Smooth muscle cell (in vitro differentiated cells): ENCODE measurements at regions not wholly inside any gene's neighbourhood (a gene's known extent, or its start where the extent isn't known, plus 50 kb on each side); places are given as distances from the start of the nearest gene placed in this dataset.

Source experiments
- DNase-seq: peaks from one replicate; lab custom pipeline; 2025; ENCODE audit not compliant: unreplicated experiment; lab: John Stamatoyannopoulos, UW
- H2AFZ ChIP-seq: fragments of 200-600 bp; sonication (generic); 2 replicates; pipeline ENCODE4 v1.6.0; 2016; ENCODE audit warnings: antibody characterized with exemption, low read depth, mild to moderate bottlenecking
- H3F3A ChIP-seq: fragments of 200-600 bp; sonication (generic); 2 replicates; pipeline ENCODE4 v1.6.0; 2017; ENCODE audit warnings: antibody characterized with exemption, low read depth
- H3K27ac ChIP-seq: fragments of 200-600 bp; sonication (generic); 2 replicates; pipeline ENCODE4 v1.5.1; 2016; ENCODE audit warnings: low read depth, mild to moderate bottlenecking
- H3K27me3 ChIP-seq: fragments of 200-600 bp; sonication (generic); 2 replicates; pipeline ENCODE4 v1.6.1; 2016; ENCODE audit warnings: low read depth, mild to moderate bottlenecking
- H3K36me3 ChIP-seq: fragments of 200-600 bp; sonication (generic); 2 replicates; pipeline ENCODE4 v1.5.1; 2016; ENCODE audit warnings: low read depth
- H3K4me1 ChIP-seq: fragments of 200-600 bp; sonication (generic); 2 replicates; pipeline ENCODE4 v1.5.1; 2016; ENCODE audit warnings: low read depth
- H3K4me2 ChIP-seq: fragments of 200-600 bp; sonication (generic); 2 replicates; pipeline ENCODE4 v1.6.0; 2016; ENCODE audit warnings: mild to moderate bottlenecking
- H3K4me3 ChIP-seq: fragments of 200-600 bp; sonication (generic); 2 replicates; pipeline ENCODE4 v1.5.1; 2016; ENCODE audit warnings: mild to moderate bottlenecking
- H3K79me2 ChIP-seq: fragments of 200-600 bp; sonication (generic); 2 replicates; pipeline ENCODE4 v1.6.0; 2016; ENCODE audit warnings: low read depth, mild to moderate bottlenecking
- H3K9ac ChIP-seq: fragments of 200-600 bp; sonication (generic); 2 replicates; pipeline ENCODE4 v1.6.0; 2016; ENCODE audit warnings: low read depth
- H3K9me3 ChIP-seq: fragments of 200-600 bp; sonication (generic); replicated peaks from 2 replicates; pipeline ENCODE4 v1.5.1; 2016; ENCODE audit warnings: low read depth
- H4K20me1 ChIP-seq: fragments of 200-600 bp; sonication (generic); 2 replicates; pipeline ENCODE4 v1.6.0; 2016; ENCODE audit warnings: low read depth
- WGBS: methylation state at CpG from one replicate; pipeline ENCODE4 v1.1.7; 2016; ENCODE audit warnings: low lambda C conversion rate; 5-methylcytosine and 5-hydroxymethylcytosine counted together
- TF ChIP-seq, protein P1 (sequence below): fragments of 200-600 bp; sonication (generic); IDR thresholded peaks from 2 replicates; pipeline ENCODE4 v1.5.1; 2017; ENCODE audit warnings: borderline replicate concordance, mild to moderate bottlenecking, antibody characterized with exemption; ENCODE audit not compliant: insufficient read depth, poor library complexity, severe bottlenecking

DNA sequence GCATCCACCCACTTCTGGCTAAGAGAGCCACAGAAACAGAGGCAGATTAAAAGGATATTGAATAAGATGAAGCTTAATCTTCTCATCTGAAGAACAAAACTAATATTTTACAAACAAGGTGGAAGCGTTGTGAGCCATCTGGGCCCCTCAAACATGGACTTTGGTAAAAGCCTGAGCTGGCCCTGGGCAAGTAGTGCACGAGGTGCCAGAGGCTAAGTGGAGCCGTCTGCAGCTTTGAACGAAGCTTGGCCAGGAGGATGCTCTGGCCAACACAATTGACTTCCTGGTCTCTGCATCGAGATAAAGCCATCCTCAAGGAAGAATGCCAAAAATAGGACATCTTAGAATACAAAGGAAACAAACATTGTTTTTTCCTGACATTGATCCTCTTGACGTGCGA is 53.2 kb upstream of the PLEKHG1 start:
- peaks cover 20% of the 10 kb centered on the region for H3K27me3 ChIP-seq
- H3F3A ChIP-seq: no peaks in the 10 kb centered on the region
- no peaks in the 10 kb centered on the region for H3K4me1 ChIP-seq
- H2AFZ ChIP-seq: no peak overlapping the region
- H3K27ac ChIP-seq: no peak overlapping the region
- no peak overlapping the region for H3K9ac ChIP-seq
- no peak overlapping the region for H3K4me2 ChIP-seq
- WGBS: 80% methylated on average over 7 of the region's 7 CpGs
- no peak overlapping the region for H3K4me3 ChIP-seq
- H3K79me2 ChIP-seq: no peaks in the 10 kb centered on the region
- no peaks in the 10 kb centered on the region for H3K36me3 ChIP-seq
- TF ChIP-seq, protein P1, sequence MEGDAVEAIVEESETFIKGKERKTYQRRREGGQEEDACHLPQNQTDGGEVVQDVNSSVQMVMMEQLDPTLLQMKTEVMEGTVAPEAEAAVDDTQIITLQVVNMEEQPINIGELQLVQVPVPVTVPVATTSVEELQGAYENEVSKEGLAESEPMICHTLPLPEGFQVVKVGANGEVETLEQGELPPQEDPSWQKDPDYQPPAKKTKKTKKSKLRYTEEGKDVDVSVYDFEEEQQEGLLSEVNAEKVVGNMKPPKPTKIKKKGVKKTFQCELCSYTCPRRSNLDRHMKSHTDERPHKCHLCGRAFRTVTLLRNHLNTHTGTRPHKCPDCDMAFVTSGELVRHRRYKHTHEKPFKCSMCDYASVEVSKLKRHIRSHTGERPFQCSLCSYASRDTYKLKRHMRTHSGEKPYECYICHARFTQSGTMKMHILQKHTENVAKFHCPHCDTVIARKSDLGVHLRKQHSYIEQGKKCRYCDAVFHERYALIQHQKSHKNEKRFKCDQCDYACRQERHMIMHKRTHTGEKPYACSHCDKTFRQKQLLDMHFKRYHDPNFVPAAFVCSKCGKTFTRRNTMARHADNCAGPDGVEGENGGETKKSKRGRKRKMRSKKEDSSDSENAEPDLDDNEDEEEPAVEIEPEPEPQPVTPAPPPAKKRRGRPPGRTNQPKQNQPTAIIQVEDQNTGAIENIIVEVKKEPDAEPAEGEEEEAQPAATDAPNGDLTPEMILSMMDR: no peak
- DNase-seq: no peak
- no peaks in the 10 kb centered on the region for H4K20me1 ChIP-seq
- no peaks in the 10 kb centered on the region for H3K9me3 ChIP-seq

DNA sequence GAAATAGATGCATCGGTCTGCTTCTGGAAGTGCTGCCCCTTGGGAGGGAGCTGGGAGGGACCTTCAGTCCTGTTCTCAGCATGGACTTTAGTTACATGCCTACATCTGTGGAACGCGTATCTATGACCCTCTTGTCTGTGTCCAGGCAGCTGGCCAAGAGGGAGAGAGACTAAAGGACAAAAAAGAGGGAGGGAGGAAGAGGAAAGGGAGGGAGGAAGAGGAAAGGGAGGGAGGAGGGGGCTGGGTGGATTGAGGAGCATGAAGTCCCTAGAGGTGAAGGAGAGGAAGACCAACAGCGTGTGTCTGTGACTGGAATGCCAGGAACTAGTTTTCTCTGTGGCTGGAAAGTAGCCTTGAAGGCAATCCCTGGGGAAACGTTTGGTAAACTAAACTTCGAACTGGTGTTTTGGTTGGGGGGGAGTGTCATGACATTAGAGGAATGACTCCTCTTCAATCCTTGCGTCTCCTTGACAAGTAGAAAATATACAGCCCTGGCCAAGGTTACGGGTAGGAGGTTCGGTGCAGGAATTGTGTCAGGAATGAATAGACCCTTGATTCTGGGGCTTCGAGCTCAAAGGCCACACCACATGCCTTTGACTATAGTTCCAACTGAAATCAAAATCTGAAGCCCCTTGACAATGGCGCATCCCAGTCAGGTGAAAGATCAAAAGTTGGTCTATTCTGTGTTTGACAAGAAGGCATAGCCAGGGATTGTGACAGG is 52.0 kb upstream of the PLEKHG1 start:
- 70% methylated on average over 11 of the region's 11 CpGs for WGBS
- Histone ChIP-seq H4K20me1 (no peaks in the 10 kb centered on the region), H2AFZ (no peak overlapping the region), H3K36me3 (no peaks in the 10 kb centered on the region), H3K27ac (no peak overlapping the region), H3K4me2 (no peak overlapping the region), H3K9ac (no peak overlapping the region), H3K27me3 (peaks cover 14% of the 10 kb centered on the region), H3F3A (no peaks in the 10 kb centered on the region), H3K4me3 (no peak overlapping the region), H3K9me3 (no peaks in the 10 kb centered on the region), H3K4me1 (no peaks in the 10 kb centered on the region), H3K79me2 (no peaks in the 10 kb centered on the region)
- DNase-seq: no peak
- TF ChIP-seq, protein P1: no peak

DNA sequence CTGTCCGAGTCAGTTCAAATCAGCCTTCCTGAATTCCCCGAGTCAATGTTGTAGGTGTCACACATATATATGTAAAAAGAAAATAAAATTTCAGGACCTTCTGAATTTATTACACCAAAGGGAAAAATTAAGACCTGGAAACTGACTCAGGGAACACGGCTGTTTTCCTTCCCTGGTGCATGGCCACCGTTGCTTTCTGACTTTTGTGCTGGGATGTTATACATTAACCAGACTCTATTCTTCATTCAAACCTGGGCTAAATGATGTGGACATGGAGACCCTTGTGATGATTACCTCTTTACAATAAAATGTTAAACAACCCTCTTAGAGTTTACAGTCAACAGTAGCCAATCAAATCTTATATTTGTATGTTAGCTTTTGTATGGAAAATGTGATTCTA is 51.4 kb upstream of the PLEKHG1 start:
- 95% methylated on average over 4 of the region's 4 CpGs for WGBS

More for the DNA sequence above, 51.4 kb upstream of the PLEKHG1 start:
- H3K4me3 ChIP-seq: no peak overlapping the region
- H3F3A ChIP-seq: no peaks in the 10 kb centered on the region
- TF ChIP-seq, protein P1: no peak
- no peaks in the 10 kb centered on the region for H3K36me3 ChIP-seq
- DNase-seq: no peak
- no peaks in the 10 kb centered on the region for H3K4me1 ChIP-seq
- H4K20me1 ChIP-seq: no peaks in the 10 kb centered on the region
- no peaks in the 10 kb centered on the region for H3K9me3 ChIP-seq
- H3K27ac ChIP-seq: no peak overlapping the region
- H3K9ac ChIP-seq: no peak overlapping the region
- no peak overlapping the region for H3K4me2 ChIP-seq
- peaks cover 14% of the 10 kb centered on the region for H3K27me3 ChIP-seq
- no peaks in the 10 kb centered on the region for H3K79me2 ChIP-seq
- no peak overlapping the region for H2AFZ ChIP-seq
